HEK293 (cell line): ENCODE measurements at regions not wholly inside any gene's neighbourhood (a gene's known extent, or its start where the extent isn't known, plus 50 kb on each side); places are given as distances from the start of the nearest gene placed in this dataset.

Experiments
- CTCF ChIP-seq: fragments of 450-650 bp; formaldehyde crosslinking; IDR thresholded peaks from 2 replicates; pipeline ENCODE4 v1.5.1; 2016; ENCODE audit warnings: missing biosample characterization, missing genetic modification characterization
- ZBTB11 ChIP-seq: fragments of 450-650 bp; formaldehyde crosslinking; conservative IDR thresholded peaks from 2 replicates; pipeline ENCODE4 v1.5.1; 2016; ENCODE audit warnings: low read depth, missing biosample characterization, missing genetic modification characterization

- TF ChIP-seq ZBTB11 (tag by site-specific recombination) = no peak
- no peak for TF ChIP-seq CTCF
Measured at GRCh38 chr4:101678180-101678579, 112.3 kb upstream of the BANK1 start.
